ENCODE measurements at regions not wholly inside any gene's neighbourhood (a gene's known extent, or its start where the extent isn't known, plus 50 kb on each side); places are given as distances from the start of the nearest gene placed in this dataset.

- no peak for TF ChIP-seq CTCF (IDR thresholded peaks at IDR 0.05)
- TF ChIP-seq POLR2AphosphoS5 (IDR thresholded peaks at IDR 0.05): no peak
- TF ChIP-seq POLR2A (IDR thresholded peaks at IDR 0.05): no peak
- no peak for TF ChIP-seq EP300 (IDR thresholded peaks at IDR 0.05)
These were observed 917.9 kb upstream of the AUTS2 start for GRCh38 chr7:68680235-68680872.
